ENCODE measurements at regions not wholly inside any gene's neighbourhood (a gene's known extent, or its start where the extent isn't known, plus 50 kb on each side); places are given as distances from the start of the nearest gene placed in this dataset.

DNA sequence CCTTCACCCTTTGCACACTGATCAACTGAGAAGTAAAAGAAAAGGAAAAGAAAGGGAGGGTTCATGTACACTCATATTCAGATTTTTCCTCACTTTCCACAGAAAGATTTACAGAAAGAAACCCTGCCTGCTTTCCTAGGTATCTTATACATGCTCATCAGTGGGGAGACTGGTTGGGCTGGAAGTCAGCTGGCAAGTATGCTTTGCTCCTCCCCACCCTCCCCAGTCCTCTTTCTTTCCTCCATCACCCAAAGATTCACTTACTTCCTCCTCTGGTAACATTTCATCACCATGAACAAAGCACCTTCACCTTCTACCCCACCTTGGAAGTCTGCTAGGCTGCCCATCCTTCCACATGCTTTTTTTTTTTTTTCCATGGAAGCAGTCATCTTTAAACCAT, 153.2 kb upstream of the NRBF2 start:
- TF ChIP-seq POLR2AphosphoS5 (IDR thresholded peaks at IDR 0.05; ENCODE audit: borderline replicate concordance, low read depth, low read length) (no peak), EZH2 (IDR thresholded peaks at IDR 0.05) (no peak)

Data from SK-N-MC (cell line).